HepG2 (cell line): ENCODE measurements at regions not wholly inside any gene's neighbourhood (a gene's known extent, or its start where the extent isn't known, plus 50 kb on each side); places are given as distances from the start of the nearest gene placed in this dataset.

Source experiments
- ATAC-seq: fragments of 200-7000 bp; cut with Tn5 transposase; 3 replicates; pipeline ENCODE4 v1.9.1; 2020; ENCODE audit warnings: mild to moderate bottlenecking, moderate library complexity
- BruUV-seq: library from RNA; stranded (reverse); fragments of 400-500 nt; replicated peaks from 2 replicates; lab custom pipeline; 2021; lab: Mats Ljungman, UMichigan
- CTCF ChIA-PET: fragments of 300-600 bp; formaldehyde crosslinking; extraction: SDS; loops from one replicate; lab custom pipeline; 2021; ENCODE audit warnings: low total read pairs, inconsistent platforms, low intra/inter-chr PET ratio; lab: Yijun Ruan, JAX
- POLR2A ChIA-PET: fragments of 350-600 bp; sonication (Branson Sonifier 250); formaldehyde crosslinking; loops from one replicate; lab custom pipeline; 2020; ENCODE audit warnings: antibody characterized with exemption, inconsistent platforms; lab: Yijun Ruan, JAX
- DNase-seq: peaks from one replicate; pipeline ENCODE4 v3.0.0-alpha.2; 2015; ENCODE audit warnings: low spot score
- FAIRE-seq: peaks from 3 replicates; lab custom pipeline; 2011; peaks lifted over from hg19 to GRCh38; lab: Jason Lieb, UNC
- H2AFZ ChIP-seq: one replicate; pipeline ENCODE4 v1.6.1; 2011; ENCODE audit warnings: low read length, inconsistent platforms
- H3K27ac ChIP-seq: fragments of 300-600 bp; 3 replicates; pipeline ENCODE4 v1.8.0; 2011; ENCODE audit warnings: mixed run types, mild to moderate bottlenecking, mixed read lengths, low read length, inconsistent platforms; ENCODE audit not compliant: insufficient read depth; ENCODE audit errors: extremely low read length
- H3K27me3 ChIP-seq, 2 experiments: fragments of 200-600 bp in 1 of 2; 2 replicates in 1 of 2; 3 replicates in 1 of 2; pipeline versions ENCODE4 v1.6.0 to v1.8.0; 2011; ENCODE audit warnings: low read length in 2 of 2, mild to moderate bottlenecking in 2 of 2, moderate library complexity in 2 of 2, inconsistent platforms in 1 of 2; ENCODE audit not compliant: insufficient read depth in 2 of 2, control insufficient read depth in 1 of 2
- H3K36me3 ChIP-seq, 2 experiments: fragments of 200-600 bp in 1 of 2; replicated peaks in 1 of 2; 2 replicates in 1 of 2; 3 replicates in 1 of 2; pipeline versions ENCODE4 v1.5.1 to v1.8.0; 2011; ENCODE audit warnings: low read length in 2 of 2, inconsistent platforms in 1 of 2; ENCODE audit not compliant: insufficient read depth in 2 of 2, control insufficient read depth in 1 of 2
- H3K4me1 ChIP-seq: 2 replicates; pipeline ENCODE4 v1.5.1; 2012; ENCODE audit warnings: low read length, inconsistent platforms; ENCODE audit not compliant: insufficient read depth
- H3K4me2 ChIP-seq: 2 replicates; pipeline ENCODE4 v1.6.0; 2011; ENCODE audit warnings: low read depth, low read length, inconsistent platforms
- H3K4me3 ChIP-seq, 3 experiments: fragments of 200-600 bp in 1 of 3; sonication (generic), shearing (Covaris generic) in 1 of 3; replicated peaks in 1 of 3; 2 replicates each; pipeline ENCODE4 v1.5.1; 2011 to 2016; ENCODE audit warnings: low read length in 3 of 3, inconsistent platforms in 2 of 3, low read depth in 2 of 3, mild to moderate bottlenecking in 2 of 3, control low read depth in 1 of 3, mixed read lengths in 1 of 3; ENCODE audit not compliant: insufficient read depth in 1 of 3
- H3K79me2 ChIP-seq: one replicate; pipeline ENCODE4 v1.6.1; 2011; ENCODE audit warnings: low read length, inconsistent platforms; ENCODE audit not compliant: insufficient read depth
- H3K9ac ChIP-seq: 2 replicates; pipeline ENCODE4 v1.6.0; 2011; ENCODE audit warnings: mild to moderate bottlenecking, low read depth, low read length, inconsistent platforms; ENCODE audit not compliant: insufficient read depth
- H3K9me3 ChIP-seq: 2 replicates; pipeline ENCODE4 v1.5.1; 2012; ENCODE audit warnings: mild to moderate bottlenecking, low read length
- H4K20me1 ChIP-seq: 2 replicates; pipeline ENCODE4 v1.6.0; 2011; ENCODE audit warnings: inconsistent platforms, mild to moderate bottlenecking, low read length, moderate library complexity; ENCODE audit not compliant: insufficient read depth
- CEBPZ ChIP-seq: IDR thresholded peaks from 2 replicates; pipeline ENCODE4 v1.6.1; 2012; ENCODE audit warnings: low read length, improper control_type of control experiment
- FOSL2 ChIP-seq: sonication (generic); formaldehyde crosslinking; IDR thresholded peaks from 2 replicates; pipeline ENCODE4 v1.4.0; 2020; ENCODE audit warnings: missing genetic modification reagents
- HBP1 ChIP-seq: IDR thresholded peaks from 2 replicates; pipeline ENCODE4 v1.6.1; 2016; ENCODE audit warnings: low read depth, control low read depth
- MBNL3 ChIP-seq: fragments of 250-450 bp; sonication (Bioruptor Pico); conservative IDR thresholded peaks from 2 replicates; pipeline ENCODE4 v1.8.0; 2022; ENCODE audit warnings: mild to moderate bottlenecking, inconsistent platforms
- MTF1 ChIP-seq: sonication (generic); formaldehyde crosslinking; IDR thresholded peaks from 2 replicates; pipeline ENCODE4 v1.5.0; 2020; ENCODE audit warnings: missing genetic modification reagents
- NPAS2 ChIP-seq: sonication (generic); formaldehyde crosslinking; IDR thresholded peaks from 2 replicates; pipeline ENCODE4 v1.8.0; 2022; ENCODE audit warnings: mild to moderate bottlenecking, missing genetic modification reagents, borderline replicate concordance
- POLR2G ChIP-seq: fragments of 200-400 bp; formaldehyde crosslinking; IDR thresholded peaks from 2 replicates; pipeline ENCODE4 v1.6.1; 2018; ENCODE audit warnings: mild to moderate bottlenecking, low read depth, low read length, moderate library complexity
- PRDM15 ChIP-seq: sonication (generic); formaldehyde crosslinking; IDR thresholded peaks from 2 replicates; pipeline ENCODE4 v1.4.0; 2020; ENCODE audit warnings: missing genetic modification reagents
- SCMH1 ChIP-seq: sonication (generic); formaldehyde crosslinking; IDR thresholded peaks from 2 replicates; pipeline ENCODE4 v1.9.0; 2021; ENCODE audit warnings: missing genetic modification reagents, mild to moderate bottlenecking, borderline replicate concordance
- SIX1 ChIP-seq: sonication (generic); formaldehyde crosslinking; IDR thresholded peaks from 2 replicates; pipeline ENCODE4 v1.4.0; 2020; ENCODE audit warnings: missing genetic modification reagents, borderline replicate concordance
- THAP9 ChIP-seq: sonication (generic); formaldehyde crosslinking; IDR thresholded peaks from 2 replicates; pipeline ENCODE4; 2020; ENCODE audit warnings: missing genetic modification reagents, mild to moderate bottlenecking, borderline replicate concordance
- ZNF564 ChIP-seq: sonication (generic); formaldehyde crosslinking; IDR thresholded peaks from 2 replicates; pipeline ENCODE4 v1.8.1; 2023; ENCODE audit warnings: mild to moderate bottlenecking, missing genetic modification reagents
- ZNF570 ChIP-seq: sonication (generic); formaldehyde crosslinking; IDR thresholded peaks from 2 replicates; pipeline ENCODE4 v1.4.0; 2020; ENCODE audit warnings: mild to moderate bottlenecking, missing genetic modification reagents, borderline replicate concordance
- ZNF616 ChIP-seq: sonication (generic); formaldehyde crosslinking; IDR thresholded peaks from 2 replicates; pipeline ENCODE4 v1.5.0; 2020; ENCODE audit warnings: low read depth, mild to moderate bottlenecking, missing genetic modification reagents
- ZNF841 ChIP-seq: sonication (generic); formaldehyde crosslinking; IDR thresholded peaks from 2 replicates; pipeline ENCODE4 v1.8.1; 2023; ENCODE audit warnings: missing genetic modification reagents, borderline replicate concordance
- WGBS: methylation state at CpG from one replicate; pipeline ENCODE4 v1.1.6; 2017; ENCODE audit warnings: low lambda C conversion rate; 5-methylcytosine and 5-hydroxymethylcytosine counted together
- in situ Hi-C: cut with HindIII; loops from 2 replicates; pipeline ENCODE4 v1.10.0; 2017; ENCODE audit warnings: low pct_unique_long_range_greater_than_20kb; ENCODE audit not compliant: extremely low pct_ligation_motif_present
- intact Hi-C: fragments of 100-400 bp; cut with micrococcal nuclease; formaldehyde crosslinking; loops from one replicate; pipeline ENCODE4 v1.10.0; 2022; ENCODE audit not compliant: unreplicated experiment

GRCh38 chr4:13892739-13893105 is 265.2 kb upstream of the BOD1L1 start:
- no peaks in the 10 kb centered on the region for H3K27me3 ChIP-seq
- ATAC-seq (no peak), DNase-seq (no peak), FAIRE-seq (no peak)
- peaks cover 38% of the 10 kb centered on the region for H3K9me3 ChIP-seq
- in situ Hi-C loops = no loop called here
- no peaks in the 10 kb centered on the region for H3K4me1 ChIP-seq
- no peaks in the 10 kb centered on the region for H4K20me1 ChIP-seq
- H3K79me2 ChIP-seq = no peaks in the 10 kb centered on the region
- H3K4me3 ChIP-seq = no peak overlapping the region
- no TSS peak for BruUV-seq
- WGBS = 0% methylated on average over 1 of the region's 1 CpG
- no peak overlapping the region for H3K4me2 ChIP-seq
- POLR2A ChIA-PET = no interaction called here
- H3K36me3 ChIP-seq = no peaks in the 10 kb centered on the region
- H2AFZ ChIP-seq = no peak overlapping the region
- H3K27ac ChIP-seq = no peak overlapping the region
- CTCF ChIA-PET = no interaction called here
- H3K9ac ChIP-seq = no peak overlapping the region
- intact Hi-C loops = no loop called here
- TF ChIP-seq SCMH1 (CRISPR knock-in tag) (no peak), MBNL3 (no peak), CEBPZ (no peak), MTF1 (no peak), ZNF564 (CRISPR knock-in tag) (no peak), ZNF616 (CRISPR knock-in tag) (no peak), POLR2G (no peak), NPAS2 (no peak), THAP9 (CRISPR knock-in tag) (no peak), HBP1 (CRISPR knock-in tag) (no peak), SIX1 (CRISPR knock-in tag) (no peak), PRDM15 (CRISPR knock-in tag) (no peak), FOSL2 (CRISPR knock-in tag) (no peak), ZNF570 (CRISPR knock-in tag) (no peak), ZNF841 (CRISPR knock-in tag) (no peak)
